GM13976 (cell line): ENCODE measurements at regions not wholly inside any gene's neighbourhood (a gene's known extent, or its start where the extent isn't known, plus 50 kb on each side); places are given as distances from the start of the nearest gene placed in this dataset.

ENCODE experiments used
- DNase-seq: peaks from one replicate; pipeline ENCODE4 v3.0.0; 2012; ENCODE audit warnings: low spot score
- in situ Hi-C: fragments of 300-500 bp; cut with MboI; formaldehyde crosslinking; loops from one replicate; pipeline ENCODE4 v1.12.0; 2022; ENCODE audit warnings: low sequenced_read_pairs, mixed read lengths, inconsistent platforms; ENCODE audit not compliant: unreplicated experiment
- TF ChIP-seq, protein P1 (sequence below): IDR thresholded peaks from 2 replicates; pipeline ENCODE4 v1.5.1; 2012; ENCODE audit warnings: borderline replicate concordance, mild to moderate bottlenecking; ENCODE audit not compliant: insufficient read depth; ENCODE audit errors: extremely low read depth, missing control alignments, control extremely low read depth

DNA sequence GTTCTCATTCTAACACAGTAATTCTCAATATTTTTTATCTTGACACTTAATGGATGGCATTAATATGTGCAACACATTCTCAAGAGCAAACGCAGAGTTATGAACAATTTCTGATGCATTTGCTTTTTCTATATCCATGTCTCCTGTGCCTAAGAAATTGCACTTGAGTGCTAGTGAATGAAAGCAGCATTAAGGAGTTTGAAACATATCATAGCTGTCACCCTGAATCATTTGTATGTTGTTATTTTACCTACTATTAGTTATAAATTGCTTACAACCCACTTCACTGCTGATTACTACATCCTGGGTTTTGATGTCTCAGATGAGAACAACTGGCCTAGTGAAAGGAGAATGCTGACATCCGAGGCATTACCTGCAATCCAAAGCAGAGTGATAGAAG lies 387.3 kb downstream of the RASEF start:
- in situ Hi-C loops, result no loop called here
- TF ChIP-seq, protein P1, sequence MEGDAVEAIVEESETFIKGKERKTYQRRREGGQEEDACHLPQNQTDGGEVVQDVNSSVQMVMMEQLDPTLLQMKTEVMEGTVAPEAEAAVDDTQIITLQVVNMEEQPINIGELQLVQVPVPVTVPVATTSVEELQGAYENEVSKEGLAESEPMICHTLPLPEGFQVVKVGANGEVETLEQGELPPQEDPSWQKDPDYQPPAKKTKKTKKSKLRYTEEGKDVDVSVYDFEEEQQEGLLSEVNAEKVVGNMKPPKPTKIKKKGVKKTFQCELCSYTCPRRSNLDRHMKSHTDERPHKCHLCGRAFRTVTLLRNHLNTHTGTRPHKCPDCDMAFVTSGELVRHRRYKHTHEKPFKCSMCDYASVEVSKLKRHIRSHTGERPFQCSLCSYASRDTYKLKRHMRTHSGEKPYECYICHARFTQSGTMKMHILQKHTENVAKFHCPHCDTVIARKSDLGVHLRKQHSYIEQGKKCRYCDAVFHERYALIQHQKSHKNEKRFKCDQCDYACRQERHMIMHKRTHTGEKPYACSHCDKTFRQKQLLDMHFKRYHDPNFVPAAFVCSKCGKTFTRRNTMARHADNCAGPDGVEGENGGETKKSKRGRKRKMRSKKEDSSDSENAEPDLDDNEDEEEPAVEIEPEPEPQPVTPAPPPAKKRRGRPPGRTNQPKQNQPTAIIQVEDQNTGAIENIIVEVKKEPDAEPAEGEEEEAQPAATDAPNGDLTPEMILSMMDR, result no peak
- no peak for DNase-seq

DNA sequence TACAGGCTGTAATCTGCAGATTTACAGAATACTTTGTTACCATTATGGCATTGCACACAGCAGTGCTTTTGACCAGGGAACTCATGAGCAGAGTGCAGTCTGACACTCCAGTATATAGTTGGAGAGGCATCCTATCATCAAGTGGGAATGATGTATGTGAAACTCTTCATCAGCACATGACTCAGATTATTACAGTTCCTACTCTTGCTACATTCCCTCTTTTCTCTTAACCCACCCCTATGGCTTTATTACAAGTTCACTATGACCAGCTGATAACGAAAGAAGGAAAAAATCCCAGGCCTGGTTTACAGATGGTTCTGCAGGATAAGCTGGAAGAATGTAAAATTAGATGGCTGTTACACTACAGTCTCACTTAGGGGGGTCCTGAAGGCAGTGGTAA lies 385.9 kb downstream of the RASEF start:
- TF ChIP-seq, protein P1, result no peak
- no peak for DNase-seq
- in situ Hi-C loops, result no loop called here

DNA sequence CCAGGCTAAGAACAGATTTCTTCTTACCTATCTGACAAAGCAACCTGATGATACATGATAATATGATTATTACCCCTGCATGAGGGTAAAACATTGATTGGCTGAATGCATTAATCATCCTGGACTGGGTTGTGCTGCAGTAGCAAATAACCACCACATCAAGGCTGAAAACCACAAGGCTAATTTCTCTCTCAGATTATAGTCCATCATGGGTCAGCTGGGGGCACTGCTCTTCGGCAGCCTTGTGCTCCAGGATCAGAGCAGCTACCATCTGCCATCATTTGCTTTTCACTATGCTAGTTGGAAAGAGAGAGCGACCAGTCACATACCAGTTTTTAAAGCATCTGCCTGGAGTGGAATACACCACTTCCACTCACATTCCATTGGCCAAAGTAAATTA lies 383.5 kb downstream of the RASEF start:
- TF ChIP-seq, protein P1, result no peak
- in situ Hi-C loops, result no loop called here
- no peak for DNase-seq

DNA sequence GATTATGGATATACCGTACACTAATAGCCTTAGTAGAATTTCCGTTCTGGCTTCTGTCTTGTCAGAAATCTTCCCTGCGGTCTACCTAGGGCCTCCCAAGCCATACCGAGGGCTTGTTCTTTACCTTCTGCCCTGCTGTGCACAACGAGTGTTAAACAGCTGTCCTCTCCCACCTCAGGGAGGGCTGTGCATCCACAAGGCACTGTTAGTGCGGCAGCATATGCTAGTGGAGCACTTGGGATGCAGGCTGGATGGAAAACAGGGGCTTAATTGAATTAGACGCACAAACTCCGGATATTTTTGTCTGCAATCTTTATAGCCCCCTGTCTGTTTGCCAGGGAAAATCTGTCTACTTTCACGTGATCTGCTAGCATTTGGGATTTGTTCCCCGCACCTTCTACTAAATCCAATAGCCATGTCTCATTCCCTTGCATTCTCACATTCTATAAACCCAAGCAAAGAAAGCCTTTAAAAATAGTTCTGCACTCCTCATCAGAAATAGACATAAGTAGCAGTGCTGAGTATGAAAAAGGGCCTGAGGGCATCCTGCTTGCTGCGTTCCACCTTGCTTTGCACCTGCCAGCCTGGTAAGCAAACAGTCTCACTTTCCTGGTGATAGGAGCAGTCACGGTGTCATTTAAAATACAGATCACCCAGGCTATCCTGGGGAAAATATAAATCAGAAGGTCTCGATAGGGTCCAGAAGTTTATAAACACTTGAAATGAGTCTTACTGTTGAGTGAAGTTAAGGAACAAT lies 382.6 kb downstream of the RASEF start:
- no peak for DNase-seq
- TF ChIP-seq, protein P1, result no peak
- in situ Hi-C loops, result no loop called here

DNA sequence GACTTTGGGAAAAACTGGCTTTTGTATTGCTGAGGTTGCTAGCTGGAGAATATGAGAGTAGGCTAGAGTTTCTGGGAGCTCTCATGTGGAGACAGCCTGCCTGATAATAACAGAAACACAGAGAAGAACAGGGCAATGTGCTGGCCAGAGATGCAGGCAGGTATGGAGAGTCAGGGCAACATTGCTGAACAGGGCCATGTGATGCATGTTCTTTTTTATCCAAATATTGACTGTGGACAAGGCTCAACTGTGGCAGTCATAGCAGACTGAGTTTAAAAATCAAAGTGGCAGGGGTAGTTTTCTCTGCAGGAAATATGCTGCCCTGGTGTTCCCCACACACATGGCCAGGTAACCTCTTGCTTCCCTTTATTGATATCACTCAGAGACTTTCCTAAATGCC lies 381.1 kb downstream of the RASEF start:
- in situ Hi-C loops, result no loop called here
- no peak for DNase-seq
- TF ChIP-seq, protein P1, result no peak

DNA sequence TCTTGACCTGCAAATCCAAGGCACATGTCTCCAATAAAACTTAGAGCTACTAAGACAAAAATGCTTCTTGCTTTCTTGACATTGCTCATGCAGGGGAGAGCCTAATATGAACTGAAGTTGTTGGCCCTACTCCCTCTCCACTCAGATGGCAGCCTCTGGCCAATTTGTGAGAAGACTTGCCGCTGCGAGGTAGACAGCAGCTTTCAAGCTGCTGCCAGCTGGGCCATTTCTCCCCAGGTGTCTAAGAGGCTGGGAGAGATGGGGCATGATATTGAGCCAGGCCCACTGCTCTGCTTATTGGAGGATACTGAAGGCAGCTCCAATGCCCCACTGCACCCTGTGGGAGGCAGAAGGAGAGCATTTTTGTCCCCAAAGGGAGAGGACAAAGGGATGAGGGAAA lies 380.5 kb downstream of the RASEF start:
- TF ChIP-seq, protein P1, result no peak
- no peak for DNase-seq
- in situ Hi-C loops, result no loop called here
